Transverse colon (tissue), 4 donors: ENCODE measurements at regions not wholly inside any gene's neighbourhood (a gene's known extent, or its start where the extent isn't known, plus 50 kb on each side); places are given as distances from the start of the nearest gene placed in this dataset.

Source experiments
- DNase-seq: peaks from one replicate; pipeline ENCODE4 v3.0.0-alpha.2; 2019
- H3K27ac ChIP-seq, 4 donors: fragments of 200-600 bp; sonication (generic); 2 replicates each; pipeline ENCODE4 v1.5.1; 2016 to 2018; ENCODE audit warnings: inconsistent platforms in 4 of 4
- H3K27me3 ChIP-seq: fragments of 200-600 bp; sonication (generic); 2 replicates; pipeline ENCODE4 v1.5.1; 2017; ENCODE audit warnings: inconsistent platforms
- H3K36me3 ChIP-seq, 4 donors: fragments of 200-600 bp; sonication (generic); 2 replicates each; pipeline ENCODE4 v1.5.1; 2017 to 2019; ENCODE audit warnings: inconsistent platforms in 4 of 4
- H3K4me1 ChIP-seq, 4 donors: fragments of 200-600 bp; sonication (generic); 2 replicates each; pipeline ENCODE4 v1.5.1; 2017 to 2020; ENCODE audit warnings: inconsistent platforms in 4 of 4
- H3K4me3 ChIP-seq, 4 donors: fragments of 200-600 bp; sonication (generic); 1 replicate in 1 of 4; 2 replicates in 3 of 4; pipeline versions ENCODE4 v1.5.1 to v1.6.1; 2017 to 2019; ENCODE audit warnings: inconsistent platforms in 4 of 4
- H3K9me3 ChIP-seq, 2 donors: fragments of 200-600 bp; sonication (generic); 2 replicates each; pipeline ENCODE4 v1.5.1; 2017 to 2019; ENCODE audit warnings: inconsistent platforms in 2 of 2
- EP300 ChIP-seq: sonication (generic); formaldehyde crosslinking; IDR thresholded peaks from one replicate; pipeline ENCODE4 v1.6.1; 2017; ENCODE audit warnings: antibody characterized with exemption, low read depth
- POLR2A ChIP-seq: fragments of 450-650 bp; IDR thresholded peaks from one replicate; pipeline ENCODE4 v1.6.1; 2016; ENCODE audit warnings: antibody characterized with exemption, mild to moderate bottlenecking, moderate library complexity
- POLR2AphosphoS5 ChIP-seq, 3 donors: sonication (generic); formaldehyde crosslinking; IDR thresholded peaks; one replicate each; pipeline ENCODE4 v1.6.1; 2016; ENCODE audit warnings: antibody characterized with exemption in 3 of 3
- WGBS, 2 donors: methylation state at CpG; one replicate each; pipeline ENCODE4 v1.1.5; 2018; ENCODE audit warnings: low coverage in 1 of 2; 5-methylcytosine and 5-hydroxymethylcytosine counted together
- in situ Hi-C, 4 donors: fragments of 200-750 bp; cut with MboI; loops; one replicate each; pipeline versions ENCODE4 v1.15.0 to v1.15.1; 2017; ENCODE audit warnings: low sequenced_read_pairs in 3 of 4, low pct_ligation_motif_present in 1 of 4, low pct_unique_long_range_greater_than_20kb in 1 of 4
- intact Hi-C: fragments of 100-400 bp; cut with DNase I; formaldehyde crosslinking; loops from one replicate; pipeline ENCODE4 v1.15.1; 2023; ENCODE audit warnings: low total_unique reads
- TF ChIP-seq, protein P1 (sequence below), 5 experiments: fragments of 200-600 bp in 3 of 5; fragments of 450-650 bp in 2 of 5; sonication (generic) in 3 of 5; IDR thresholded peaks; 1 replicate in 2 of 5; 2 replicates in 3 of 5; pipeline ENCODE4 v1.5.1; 2016 to 2017; ENCODE audit warnings: antibody characterized with exemption in 5 of 5, inconsistent platforms in 3 of 5, mild to moderate bottlenecking in 2 of 5, moderate library complexity in 1 of 5

DNA sequence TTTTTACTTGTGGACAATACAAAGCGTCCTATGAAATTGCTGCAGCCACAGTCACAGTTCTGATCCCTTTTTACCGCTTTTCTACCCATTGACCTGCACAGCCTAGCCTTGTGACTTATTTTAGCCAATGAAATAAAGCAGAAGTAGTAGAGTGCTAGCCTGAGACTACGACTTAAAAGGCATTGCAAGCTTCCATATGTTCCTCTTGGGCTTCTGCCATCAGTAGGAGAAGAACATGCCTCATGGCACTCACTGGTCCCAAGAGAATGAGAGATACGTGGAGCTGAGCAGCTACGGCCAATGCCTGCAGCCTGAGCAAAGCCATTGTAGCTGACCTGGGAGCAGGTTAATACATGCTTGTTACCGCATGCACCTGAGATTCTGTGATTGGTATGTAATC lies 416.6 kb upstream of the CLINT1 start:
- no peaks in the 10 kb centered on the region for H3K9me3 ChIP-seq
- WGBS, 2 donors, result 89 to 100% methylated on average over 1 to 6 of the region's 6 CpGs
- TF ChIP-seq POLR2AphosphoS5 (IDR thresholded peaks at IDR 0.05) (no peak), EP300 (no peak), POLR2A (no peak)
- TF ChIP-seq, protein P1, sequence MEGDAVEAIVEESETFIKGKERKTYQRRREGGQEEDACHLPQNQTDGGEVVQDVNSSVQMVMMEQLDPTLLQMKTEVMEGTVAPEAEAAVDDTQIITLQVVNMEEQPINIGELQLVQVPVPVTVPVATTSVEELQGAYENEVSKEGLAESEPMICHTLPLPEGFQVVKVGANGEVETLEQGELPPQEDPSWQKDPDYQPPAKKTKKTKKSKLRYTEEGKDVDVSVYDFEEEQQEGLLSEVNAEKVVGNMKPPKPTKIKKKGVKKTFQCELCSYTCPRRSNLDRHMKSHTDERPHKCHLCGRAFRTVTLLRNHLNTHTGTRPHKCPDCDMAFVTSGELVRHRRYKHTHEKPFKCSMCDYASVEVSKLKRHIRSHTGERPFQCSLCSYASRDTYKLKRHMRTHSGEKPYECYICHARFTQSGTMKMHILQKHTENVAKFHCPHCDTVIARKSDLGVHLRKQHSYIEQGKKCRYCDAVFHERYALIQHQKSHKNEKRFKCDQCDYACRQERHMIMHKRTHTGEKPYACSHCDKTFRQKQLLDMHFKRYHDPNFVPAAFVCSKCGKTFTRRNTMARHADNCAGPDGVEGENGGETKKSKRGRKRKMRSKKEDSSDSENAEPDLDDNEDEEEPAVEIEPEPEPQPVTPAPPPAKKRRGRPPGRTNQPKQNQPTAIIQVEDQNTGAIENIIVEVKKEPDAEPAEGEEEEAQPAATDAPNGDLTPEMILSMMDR (IDR thresholded peaks at IDR 0.05), result no peak
- DNase-seq, result no peak
- H3K4me1 ChIP-seq, result no peaks in the 10 kb centered on the region
- no peaks in the 10 kb centered on the region for H3K36me3 ChIP-seq
- no peaks in the 10 kb centered on the region for H3K27me3 ChIP-seq
- in situ Hi-C loops (no loop called here), intact Hi-C loops (loop anchor here (5.0 kb wide), 1 partner anchor 537 kb away; no protein-coding TSS in a partner anchor)
- H3K27ac ChIP-seq, result no peak overlapping the region
- H3K4me3 ChIP-seq, result no peak overlapping the region

DNA sequence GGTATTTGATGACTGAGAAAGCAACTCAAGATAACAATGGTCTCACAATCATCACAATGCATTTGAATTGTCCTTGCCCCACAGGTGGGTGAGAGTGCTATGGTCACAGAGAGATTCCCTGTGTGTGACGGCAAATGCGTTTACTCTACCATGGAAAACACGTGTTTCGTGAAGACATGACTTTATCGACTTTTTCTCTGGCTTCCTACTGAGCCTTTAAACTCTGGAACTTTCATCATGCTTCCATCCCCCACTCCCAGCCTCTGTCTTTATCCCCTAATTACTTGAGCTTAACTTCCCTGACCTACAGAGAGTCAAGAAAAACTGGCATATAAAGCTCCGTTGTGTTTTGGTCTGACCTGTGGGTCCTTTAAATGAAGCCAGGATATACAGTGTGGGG lies 414.1 kb upstream of the CLINT1 start:
- Histone ChIP-seq H3K36me3 (no peaks in the 10 kb centered on the region), H3K4me3 (no peak overlapping the region), H3K9me3 (no peaks in the 10 kb centered on the region), H3K27ac (no peak overlapping the region), H3K27me3 (no peaks in the 10 kb centered on the region), H3K4me1 (no peaks in the 10 kb centered on the region)
- in situ Hi-C loops, result no loop called here
- DNase-seq, result no peak
- intact Hi-C loops, result no loop called here
- WGBS, 2 donors, result 72 to 76% methylated on average over 6 of the region's 6 CpGs
- TF ChIP-seq POLR2A, result no peak
- TF ChIP-seq, protein P1 (IDR thresholded peaks at IDR 0.05), result no peak
- no peak for TF ChIP-seq EP300
- no peak for TF ChIP-seq POLR2AphosphoS5 (IDR thresholded peaks at IDR 0.05)

DNA sequence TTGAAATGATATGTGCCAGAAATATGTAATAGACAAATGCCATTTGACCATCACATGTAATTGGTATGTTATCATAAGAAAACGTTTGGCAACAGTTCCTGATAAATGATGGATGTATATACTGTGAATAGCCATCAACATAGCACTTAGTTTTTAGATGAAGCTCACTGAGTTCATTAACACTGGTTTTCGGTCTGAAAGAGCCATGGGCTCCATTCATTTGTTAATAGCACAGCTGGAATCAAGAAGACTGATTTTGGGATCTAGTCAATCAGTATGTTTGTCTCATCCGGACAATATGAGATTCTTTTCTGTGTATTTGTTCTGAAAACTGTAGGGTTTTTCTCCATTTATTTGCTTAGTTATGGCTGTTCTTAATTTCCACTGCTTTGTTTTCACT lies 413.5 kb upstream of the CLINT1 start:
- Histone ChIP-seq H3K27ac (no peak overlapping the region), H3K9me3 (peaks cover 0 to under 1% of the 10 kb centered on the region in 2 donors), H3K27me3 (no peaks in the 10 kb centered on the region), H3K4me3 (no peak overlapping the region), H3K36me3 (no peaks in the 10 kb centered on the region), H3K4me1 (no peaks in the 10 kb centered on the region)
- no peak for TF ChIP-seq POLR2A
- TF ChIP-seq EP300, result no peak
- TF ChIP-seq POLR2AphosphoS5 (IDR thresholded peaks at IDR 0.05), result no peak
- TF ChIP-seq, protein P1 (IDR thresholded peaks at IDR 0.05), result no peak
- no peak for DNase-seq
- intact Hi-C loops, result no loop called here
- in situ Hi-C loops, result no loop called here
- 65 to 68% methylated on average over 3 of the region's 3 CpGs for WGBS, 2 donors

DNA sequence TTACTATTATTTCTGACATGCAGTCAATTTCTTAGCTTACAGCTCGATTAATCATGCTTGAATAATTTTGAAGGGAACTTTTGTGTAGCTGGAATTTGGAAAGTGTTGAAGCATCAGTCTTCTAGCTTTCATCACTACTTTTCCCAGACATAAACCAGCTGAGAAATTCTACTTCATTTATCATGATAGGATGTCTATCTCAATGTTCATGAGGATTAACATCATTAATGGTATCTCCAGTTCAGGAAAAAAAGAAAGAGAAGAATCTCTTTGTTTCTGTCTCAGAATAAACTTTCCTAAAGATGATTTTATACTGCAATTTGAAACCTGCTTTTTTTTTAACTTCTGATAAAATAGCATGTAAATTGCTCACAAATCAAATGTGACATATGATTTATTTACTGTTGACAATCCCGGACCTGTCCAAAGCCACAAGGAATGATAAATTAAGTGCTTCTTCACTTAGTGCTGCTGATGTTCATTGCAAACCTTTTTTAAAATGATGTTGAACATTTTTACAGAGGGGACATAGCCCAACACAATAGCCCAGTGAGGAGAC lies 412.1 kb upstream of the CLINT1 start:
- Histone ChIP-seq H3K9me3 (peaks cover 0 to 5% of the 10 kb centered on the region in 2 donors), H3K4me3 (no peak overlapping the region), H3K36me3 (no peaks in the 10 kb centered on the region), H3K27me3 (no peaks in the 10 kb centered on the region), H3K27ac (no peak overlapping the region), H3K4me1 (no peaks in the 10 kb centered on the region)
- no peak for TF ChIP-seq POLR2AphosphoS5 (IDR thresholded peaks at IDR 0.05)
- no peak for TF ChIP-seq POLR2A
- no peak for TF ChIP-seq EP300
- TF ChIP-seq, protein P1 (IDR thresholded peaks at IDR 0.05), result no peak
- intact Hi-C loops (no loop called here), in situ Hi-C loops (no loop called here)
- WGBS, 2 donors, result 54 to 66% methylated on average over 2 of the region's 2 CpGs
- no peak for DNase-seq
